Thoracic aorta (tissue), 2 donors: ENCODE measurements at regions not wholly inside any gene's neighbourhood (a gene's known extent, or its start where the extent isn't known, plus 50 kb on each side); places are given as distances from the start of the nearest gene placed in this dataset.
"Not testable (repeated sequence)": the region's sequence is repeated elsewhere in the genome, so short reads cannot be mapped to it uniquely, and the experiment has no call there.

Experiments used
- ATAC-seq: fragments of 150-250 bp; one replicate; pipeline ENCODE4 v1.8.0; 2017; ENCODE audit warnings: low read depth; ENCODE audit not compliant: insufficient number of reproducible peaks, low FRiP score
- DNase-seq: peaks from one replicate; pipeline ENCODE4 v3.0.0-alpha.2; 2020; ENCODE audit warnings: low spot score
- H3K27ac ChIP-seq, 2 donors: fragments of 200-600 bp; sonication (generic); 1 replicate in 1 of 2; 2 replicates in 1 of 2; pipeline ENCODE4 v1.5.1; 2016; ENCODE audit warnings: mild to moderate bottlenecking in 2 of 2, moderate library complexity in 2 of 2
- H3K27me3 ChIP-seq: fragments of 200-600 bp; sonication (generic); replicated peaks from 2 replicates; pipeline ENCODE4 v1.6.0; 2016; ENCODE audit warnings: mild to moderate bottlenecking; ENCODE audit not compliant: insufficient read depth
- H3K36me3 ChIP-seq: fragments of 200-600 bp; sonication (generic); one replicate; pipeline ENCODE4 v1.5.1; 2016
- H3K4me1 ChIP-seq, 2 donors: fragments of 200-600 bp; sonication (generic); 1 replicate in 1 of 2; 2 replicates in 1 of 2; pipeline versions ENCODE4 v1.5.1 to v1.6.0; 2016; ENCODE audit warnings: low read depth in 2 of 2, mild to moderate bottlenecking in 1 of 2; ENCODE audit not compliant: control insufficient read depth in 1 of 2
- H3K4me3 ChIP-seq: fragments of 200-600 bp; sonication (generic); 2 replicates; pipeline ENCODE4 v1.5.1; 2016; ENCODE audit warnings: mild to moderate bottlenecking
- H3K9me3 ChIP-seq: fragments of 200-600 bp; sonication (generic); 2 replicates; pipeline ENCODE4 v1.5.1; 2016
- TF ChIP-seq, protein P1 (sequence below): fragments of 200-600 bp; sonication (generic); IDR thresholded peaks from one replicate; pipeline ENCODE4 v1.5.1; 2019; ENCODE audit warnings: antibody characterized with exemption

- Histone ChIP-seq H3K4me1 (no peaks in the 10 kb centered on the region), H3K27me3 (no peaks in the 10 kb centered on the region), H3K4me3 (no peak overlapping the region), H3K9me3 (no peaks in the 10 kb centered on the region), H3K36me3 (no peaks in the 10 kb centered on the region), H3K27ac (no peak overlapping the region)
- no peak for ATAC-seq
- TF ChIP-seq, protein P1, sequence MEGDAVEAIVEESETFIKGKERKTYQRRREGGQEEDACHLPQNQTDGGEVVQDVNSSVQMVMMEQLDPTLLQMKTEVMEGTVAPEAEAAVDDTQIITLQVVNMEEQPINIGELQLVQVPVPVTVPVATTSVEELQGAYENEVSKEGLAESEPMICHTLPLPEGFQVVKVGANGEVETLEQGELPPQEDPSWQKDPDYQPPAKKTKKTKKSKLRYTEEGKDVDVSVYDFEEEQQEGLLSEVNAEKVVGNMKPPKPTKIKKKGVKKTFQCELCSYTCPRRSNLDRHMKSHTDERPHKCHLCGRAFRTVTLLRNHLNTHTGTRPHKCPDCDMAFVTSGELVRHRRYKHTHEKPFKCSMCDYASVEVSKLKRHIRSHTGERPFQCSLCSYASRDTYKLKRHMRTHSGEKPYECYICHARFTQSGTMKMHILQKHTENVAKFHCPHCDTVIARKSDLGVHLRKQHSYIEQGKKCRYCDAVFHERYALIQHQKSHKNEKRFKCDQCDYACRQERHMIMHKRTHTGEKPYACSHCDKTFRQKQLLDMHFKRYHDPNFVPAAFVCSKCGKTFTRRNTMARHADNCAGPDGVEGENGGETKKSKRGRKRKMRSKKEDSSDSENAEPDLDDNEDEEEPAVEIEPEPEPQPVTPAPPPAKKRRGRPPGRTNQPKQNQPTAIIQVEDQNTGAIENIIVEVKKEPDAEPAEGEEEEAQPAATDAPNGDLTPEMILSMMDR, result no peak
- no peak for DNase-seq
Measured at GRCh38 chr3:181212271-181212670, 222.7 kb upstream of the DNAJC19 start.

- Histone ChIP-seq H3K4me3 (no peak overlapping the region), H3K4me1 (no peaks in the 10 kb centered on the region), H3K36me3 (no peaks in the 10 kb centered on the region), H3K27ac (no peak overlapping the region), H3K9me3 (no peaks in the 10 kb centered on the region), H3K27me3 (no peaks in the 10 kb centered on the region)
- TF ChIP-seq, protein P1, result peak; percentile 20
- ATAC-seq, result no peak
- no peak for DNase-seq
Measured at GRCh38 chr3:181210275-181210674, 220.7 kb upstream of the DNAJC19 start.

GRCh38 chr3:181189556-181189955 is 200.0 kb upstream of the DNAJC19 start:
- Histone ChIP-seq H3K36me3 (no peaks in the 10 kb centered on the region), H3K9me3 (no peaks in the 10 kb centered on the region), H3K27ac (no peak overlapping the region), H3K27me3 (no peaks in the 10 kb centered on the region), H3K4me1 (no peaks in the 10 kb centered on the region), H3K4me3 (no peak overlapping the region)
- no peak for ATAC-seq
- TF ChIP-seq, protein P1, result no peak
- DNase-seq, result no peak

GRCh38 chr3:181183764-181184163 is 194.2 kb upstream of the DNAJC19 start:
- TF ChIP-seq, protein P1, result no peak
- ATAC-seq, result no peak

GRCh38 chr3:181183057-181183456 is 193.5 kb upstream of the DNAJC19 start:
- H3K4me3 ChIP-seq, H3K27me3 ChIP-seq, DNase-seq, H3K9me3 ChIP-seq, H3K4me1 ChIP-seq, H3K27ac ChIP-seq, ATAC-seq, H3K36me3 ChIP-seq: not testable (repeated sequence)

More at GRCh38 chr3:181183764-181184163, 194.2 kb upstream of the DNAJC19 start:
- no peak for DNase-seq
- Histone ChIP-seq H3K9me3 (no peaks in the 10 kb centered on the region), H3K4me3 (no peak overlapping the region), H3K4me1 (no peaks in the 10 kb centered on the region), H3K36me3 (no peaks in the 10 kb centered on the region), H3K27me3 (no peaks in the 10 kb centered on the region), H3K27ac (no peak overlapping the region)

GRCh38 chr3:181178991-181179390 is 189.5 kb upstream of the DNAJC19 start:
- DNase-seq (no peak), ATAC-seq (no peak)
- H3K4me3 ChIP-seq, result no peak overlapping the region
- TF ChIP-seq, protein P1, result no peak
- no peaks in the 10 kb centered on the region for H3K4me1 ChIP-seq
- no peaks in the 10 kb centered on the region for H3K27me3 ChIP-seq
- no peaks in the 10 kb centered on the region for H3K36me3 ChIP-seq
- H3K9me3 ChIP-seq, result no peaks in the 10 kb centered on the region
- no peak overlapping the region for H3K27ac ChIP-seq
